SK-N-SH treated with all-trans-retinoic acid at 6 μM for 48 hours (cell line): ENCODE measurements at regions not wholly inside any gene's neighbourhood (a gene's known extent, or its start where the extent isn't known, plus 50 kb on each side); places are given as distances from the start of the nearest gene placed in this dataset.
A peak's percentile ranks its signal among the peaks of the same experiment; 100 is the strongest.

Experiments
- ATAC-seq: fragments of 200-7000 bp; cut with Tn5 transposase; 3 replicates; pipeline ENCODE4 v1.9.1; 2020; ENCODE audit warnings: mild to moderate bottlenecking, moderate library complexity
- ARNTL ChIP-seq: fragments of 450-650 bp; formaldehyde crosslinking; IDR thresholded peaks from 2 replicates; pipeline ENCODE4 v1.5.0; 2020; ENCODE audit warnings: low read depth, mild to moderate bottlenecking, moderate library complexity, borderline replicate concordance
- CREB5 ChIP-seq: fragments of 250-450 bp; sonication (Bioruptor Pico); IDR thresholded peaks from 2 replicates; pipeline ENCODE4 v1.5.1; 2020; ENCODE audit warnings: low read depth, mild to moderate bottlenecking, moderate library complexity
- CSDC2 ChIP-seq: fragments of 250-450 bp; sonication (Bioruptor Pico); IDR thresholded peaks from 2 replicates; pipeline ENCODE4 v1.5.0; 2020; ENCODE audit warnings: mild to moderate bottlenecking, moderate library complexity
- CSRNP3 ChIP-seq: fragments of 250-450 bp; sonication (Bioruptor Pico); IDR thresholded peaks from 2 replicates; pipeline ENCODE4 v1.5.1; 2021; ENCODE audit warnings: mild to moderate bottlenecking, moderate library complexity
- ESRRG ChIP-seq: fragments of 250-450 bp; sonication (Bioruptor Pico); IDR thresholded peaks from 2 replicates; pipeline ENCODE4 v1.6.1; 2021; ENCODE audit warnings: mild to moderate bottlenecking
- GLIS3 ChIP-seq: fragments of 250-450 bp; sonication (Bioruptor Pico); IDR thresholded peaks from 2 replicates; pipeline ENCODE4 v1.5.0; 2020; ENCODE audit warnings: mild to moderate bottlenecking, moderate library complexity
- ISL1 ChIP-seq: fragments of 250-450 bp; sonication (Bioruptor Pico); IDR thresholded peaks from 2 replicates; pipeline ENCODE4 v2.1.2; 2022; ENCODE audit warnings: mild to moderate bottlenecking, moderate library complexity
- OSR1 ChIP-seq: fragments of 250-450 bp; sonication (Bioruptor Pico); IDR thresholded peaks from 2 replicates; pipeline ENCODE4 v1.8.0; 2022; ENCODE audit warnings: moderate library complexity, mild to moderate bottlenecking, inconsistent platforms
- PATZ1 ChIP-seq: fragments of 250-450 bp; sonication (Bioruptor Pico); IDR thresholded peaks from 2 replicates; pipeline ENCODE4 v1.8.0; 2020; ENCODE audit warnings: mild to moderate bottlenecking, moderate library complexity, borderline replicate concordance
- POU6F1 ChIP-seq: fragments of 250-450 bp; sonication (Bioruptor Pico); IDR thresholded peaks from 2 replicates; pipeline ENCODE4 v1.8.0; 2021; ENCODE audit warnings: low read depth, mild to moderate bottlenecking, moderate library complexity, borderline replicate concordance
- PPARA ChIP-seq: fragments of 250-450 bp; sonication (Bioruptor Pico); IDR thresholded peaks from 2 replicates; pipeline ENCODE4 v1.5.0; 2020; ENCODE audit warnings: mild to moderate bottlenecking, borderline replicate concordance
- RARB ChIP-seq: fragments of 250-450 bp; sonication (Bioruptor Pico); IDR thresholded peaks from 2 replicates; pipeline ENCODE4 v1.8.0; 2021; ENCODE audit warnings: mild to moderate bottlenecking, moderate library complexity
- SNAI2 ChIP-seq: fragments of 250-450 bp; sonication (Bioruptor Pico); IDR thresholded peaks from 2 replicates; pipeline ENCODE4 v1.5.0; 2020; ENCODE audit warnings: mild to moderate bottlenecking, moderate library complexity
- TOX ChIP-seq: fragments of 250-450 bp; sonication (Bioruptor Pico); IDR thresholded peaks from 2 replicates; pipeline ENCODE4 v1.8.0; 2021; ENCODE audit warnings: mild to moderate bottlenecking, moderate library complexity, borderline replicate concordance
- TSHZ2 ChIP-seq: fragments of 250-450 bp; sonication (Bioruptor Pico); IDR thresholded peaks from 2 replicates; pipeline ENCODE4 v1.5.0; 2020; ENCODE audit warnings: mild to moderate bottlenecking, moderate library complexity
- ZC3H10 ChIP-seq: fragments of 250-450 bp; sonication (Bioruptor Pico); IDR thresholded peaks from 2 replicates; pipeline ENCODE4 v1.5.1; 2021; ENCODE audit warnings: mild to moderate bottlenecking, moderate library complexity
- ZFP3 ChIP-seq: fragments of 250-450 bp; sonication (Bioruptor Pico); IDR thresholded peaks from 2 replicates; pipeline ENCODE4 v1.5.0; 2020; ENCODE audit warnings: mild to moderate bottlenecking, moderate library complexity
- ZFP30 ChIP-seq: fragments of 450-650 bp; formaldehyde crosslinking; IDR thresholded peaks from 2 replicates; pipeline ENCODE4 v1.5.0; 2022; ENCODE audit warnings: mild to moderate bottlenecking, moderate library complexity
- ZNF565 ChIP-seq: fragments of 450-650 bp; formaldehyde crosslinking; conservative IDR thresholded peaks from 2 replicates; pipeline ENCODE4 v1.5.0; 2020; ENCODE audit warnings: low read depth, mild to moderate bottlenecking, moderate library complexity
- ZNF70 ChIP-seq: fragments of 450-650 bp; formaldehyde crosslinking; IDR thresholded peaks from 2 replicates; pipeline ENCODE4 v1.5.0; 2020; ENCODE audit warnings: mild to moderate bottlenecking, moderate library complexity
- ZNF8 ChIP-seq: fragments of 450-650 bp; formaldehyde crosslinking; IDR thresholded peaks from 2 replicates; pipeline ENCODE4 v1.5.0; 2020; ENCODE audit warnings: mild to moderate bottlenecking, moderate library complexity

GRCh38 chrX:85630901-85631300, 251.4 kb upstream of the POF1B start:
- ATAC-seq = no peak
- no peak for TF ChIP-seq ESRRG (CRISPR knock-in tag)
- no peak for TF ChIP-seq ISL1
- no peak for TF ChIP-seq PATZ1
- no peak for TF ChIP-seq PPARA
- TF ChIP-seq CSRNP3 = no peak
- TF ChIP-seq TSHZ2 (CRISPR knock-in tag) = no peak
- no peak for TF ChIP-seq ARNTL (CRISPR knock-in tag)
- TF ChIP-seq GLIS3 (CRISPR knock-in tag) = no peak
- TF ChIP-seq POU6F1 = no peak
- TF ChIP-seq RARB = no peak

- ATAC-seq = peak; percentile 63; the same call in 2 of the 3 replicates
- no peak for TF ChIP-seq ZFP3 (CRISPR knock-in tag)
- no peak for TF ChIP-seq PPARA
- TF ChIP-seq RARB = no peak
- no peak for TF ChIP-seq TOX
- TF ChIP-seq ZNF70 (CRISPR knock-in tag) = no peak
- TF ChIP-seq ESRRG (CRISPR knock-in tag) = no peak
- no peak for TF ChIP-seq ARNTL (CRISPR knock-in tag)
- TF ChIP-seq ZFP30 (CRISPR knock-in tag) = no peak
- no peak for TF ChIP-seq CSRNP3
- TF ChIP-seq SNAI2 = no peak
- TF ChIP-seq, all 23 proteins: peak for 0
Measured at GRCh38 chrX:85627363-85627762, 247.9 kb upstream of the POF1B start.

- TF ChIP-seq CSDC2 (CRISPR knock-in tag) (no peak), ZFP30 (CRISPR knock-in tag) (no peak), PATZ1 (no peak), RARB (no peak), OSR1 (no peak), SNAI2 (no peak), ZNF8 (CRISPR knock-in tag) (no peak), ZNF70 (CRISPR knock-in tag) (no peak), ZNF565 (CRISPR knock-in tag) (no peak), ZC3H10 (CRISPR knock-in tag) (no peak), ARNTL (CRISPR knock-in tag) (no peak), CSRNP3 (no peak), GLIS3 (CRISPR knock-in tag) (no peak), POU6F1 (no peak), CREB5 (CRISPR knock-in tag) (no peak), ESRRG (CRISPR knock-in tag) (no peak)
- ATAC-seq = no peak
Measured at GRCh38 chrX:85622635-85623034, 243.2 kb upstream of the POF1B start.
